ENCODE measurements at regions not wholly inside any gene's neighbourhood (a gene's known extent, or its start where the extent isn't known, plus 50 kb on each side); places are given as distances from the start of the nearest gene placed in this dataset.

DNA sequence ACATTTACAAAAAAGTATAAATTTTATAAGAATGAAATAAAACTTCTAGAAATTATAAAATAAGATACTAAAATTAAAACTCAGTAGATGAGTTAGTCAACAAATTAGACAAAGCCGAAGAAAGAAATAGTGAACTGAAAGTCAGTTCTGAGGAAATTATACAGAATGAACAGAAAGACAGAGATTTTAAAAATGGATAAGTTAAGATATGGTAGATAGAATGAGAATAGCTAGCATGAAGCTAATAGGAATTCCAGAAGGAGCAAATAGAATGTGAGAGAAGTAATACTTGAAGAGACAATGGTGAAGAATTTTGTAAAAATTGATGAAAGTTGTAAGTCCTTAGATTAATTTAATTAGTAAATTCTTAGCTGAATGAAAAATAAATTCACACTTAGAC lies 430.4 kb upstream of the RUNX1 start:
- DNase-seq (no peak), ATAC-seq (no peak)
- Histone ChIP-seq H3K36me3 (no peaks in the 10 kb centered on the region), H3K9me3 (no peaks in the 10 kb centered on the region), H3K27me3 (no peaks in the 10 kb centered on the region), H3K27ac (no peak overlapping the region), H3K4me1 (no peaks in the 10 kb centered on the region), H3K4me3 (no peak overlapping the region)
- intact Hi-C loops (cut with DNase I), result no loop called here
- TF ChIP-seq, protein P1, sequence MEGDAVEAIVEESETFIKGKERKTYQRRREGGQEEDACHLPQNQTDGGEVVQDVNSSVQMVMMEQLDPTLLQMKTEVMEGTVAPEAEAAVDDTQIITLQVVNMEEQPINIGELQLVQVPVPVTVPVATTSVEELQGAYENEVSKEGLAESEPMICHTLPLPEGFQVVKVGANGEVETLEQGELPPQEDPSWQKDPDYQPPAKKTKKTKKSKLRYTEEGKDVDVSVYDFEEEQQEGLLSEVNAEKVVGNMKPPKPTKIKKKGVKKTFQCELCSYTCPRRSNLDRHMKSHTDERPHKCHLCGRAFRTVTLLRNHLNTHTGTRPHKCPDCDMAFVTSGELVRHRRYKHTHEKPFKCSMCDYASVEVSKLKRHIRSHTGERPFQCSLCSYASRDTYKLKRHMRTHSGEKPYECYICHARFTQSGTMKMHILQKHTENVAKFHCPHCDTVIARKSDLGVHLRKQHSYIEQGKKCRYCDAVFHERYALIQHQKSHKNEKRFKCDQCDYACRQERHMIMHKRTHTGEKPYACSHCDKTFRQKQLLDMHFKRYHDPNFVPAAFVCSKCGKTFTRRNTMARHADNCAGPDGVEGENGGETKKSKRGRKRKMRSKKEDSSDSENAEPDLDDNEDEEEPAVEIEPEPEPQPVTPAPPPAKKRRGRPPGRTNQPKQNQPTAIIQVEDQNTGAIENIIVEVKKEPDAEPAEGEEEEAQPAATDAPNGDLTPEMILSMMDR (IDR thresholded peaks at IDR 0.05), result no peak

DNA sequence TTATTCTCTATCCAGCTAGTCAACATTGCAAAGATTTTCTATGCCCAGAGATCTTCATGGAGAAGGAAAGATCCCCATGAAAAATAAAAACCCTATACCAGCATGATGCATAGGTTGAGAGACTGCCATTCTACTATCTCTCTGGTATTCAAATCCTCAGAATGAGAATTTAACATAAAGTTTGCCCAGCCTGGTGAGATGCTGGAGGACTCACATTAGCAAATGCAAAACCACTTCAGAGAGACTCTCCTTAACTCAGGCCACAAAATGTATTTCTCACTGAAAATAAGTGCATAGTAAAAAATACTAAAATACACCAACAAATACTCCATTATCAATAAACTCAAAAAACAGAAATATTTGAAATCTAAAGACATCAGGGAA lies 430.0 kb upstream of the RUNX1 start:
- DNase-seq (no peak), ATAC-seq (no peak)
- Histone ChIP-seq H3K27me3 (no peaks in the 10 kb centered on the region), H3K4me1 (no peaks in the 10 kb centered on the region), H3K9me3 (no peaks in the 10 kb centered on the region), H3K4me3 (no peak overlapping the region), H3K36me3 (no peaks in the 10 kb centered on the region), H3K27ac (peak overlapping the region; percentile 26)
- TF ChIP-seq, protein P1 (IDR thresholded peaks at IDR 0.05), result no peak
- intact Hi-C loops (cut with DNase I), result no loop called here

DNA sequence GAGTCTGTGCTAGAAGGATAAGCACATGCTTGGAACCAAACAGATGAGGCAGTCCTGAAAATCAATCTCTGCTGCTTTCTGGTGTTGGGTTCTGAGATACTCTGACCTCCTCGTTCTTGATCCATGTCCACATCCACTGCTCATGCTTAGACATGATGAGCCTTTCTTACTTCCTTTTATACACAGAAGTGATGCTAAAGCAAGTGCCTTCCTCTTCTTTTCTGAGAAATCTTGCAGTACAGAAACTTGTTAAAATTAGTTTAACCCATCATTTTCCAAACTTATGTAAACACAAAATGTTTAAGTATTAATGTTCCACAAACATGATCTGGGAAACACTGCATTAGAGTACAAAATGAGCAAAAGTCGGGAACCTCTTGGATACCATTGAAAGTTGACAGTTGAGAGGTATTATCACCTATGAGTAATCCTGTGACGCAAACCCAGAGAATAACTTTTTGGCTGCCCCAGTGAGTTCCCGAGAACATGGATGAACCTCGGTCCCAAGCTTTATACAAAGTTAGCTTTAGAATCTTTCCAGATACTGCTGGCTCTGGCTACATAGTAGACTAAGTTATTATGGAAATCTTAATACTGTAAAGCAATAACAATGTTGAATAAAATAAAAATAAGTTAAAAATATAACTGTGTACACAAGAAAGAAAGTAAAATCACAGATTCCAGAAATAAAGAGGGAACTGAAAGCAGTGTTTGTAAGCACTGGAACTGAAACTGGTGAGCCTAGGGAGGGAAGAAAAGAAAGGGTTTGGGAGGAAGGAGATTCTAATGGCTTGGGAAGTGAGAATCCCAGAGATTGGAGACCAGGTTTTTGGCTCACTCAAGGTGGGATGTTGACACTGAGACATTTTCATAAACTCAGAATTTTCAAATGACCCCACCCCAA lies 429.3 kb upstream of the RUNX1 start:
- no peaks in the 10 kb centered on the region for H3K27me3 ChIP-seq
- ATAC-seq (peak; percentile 74), DNase-seq (no peak)
- H3K27ac ChIP-seq, result peak overlapping the region; percentile 26
- TF ChIP-seq, protein P1 (IDR thresholded peaks at IDR 0.05), result no peak
- no peaks in the 10 kb centered on the region for H3K4me1 ChIP-seq
- H3K36me3 ChIP-seq, result no peaks in the 10 kb centered on the region
- no peaks in the 10 kb centered on the region for H3K9me3 ChIP-seq
- intact Hi-C loops (cut with DNase I), result no loop called here
- H3K4me3 ChIP-seq, result no peak overlapping the region

DNA sequence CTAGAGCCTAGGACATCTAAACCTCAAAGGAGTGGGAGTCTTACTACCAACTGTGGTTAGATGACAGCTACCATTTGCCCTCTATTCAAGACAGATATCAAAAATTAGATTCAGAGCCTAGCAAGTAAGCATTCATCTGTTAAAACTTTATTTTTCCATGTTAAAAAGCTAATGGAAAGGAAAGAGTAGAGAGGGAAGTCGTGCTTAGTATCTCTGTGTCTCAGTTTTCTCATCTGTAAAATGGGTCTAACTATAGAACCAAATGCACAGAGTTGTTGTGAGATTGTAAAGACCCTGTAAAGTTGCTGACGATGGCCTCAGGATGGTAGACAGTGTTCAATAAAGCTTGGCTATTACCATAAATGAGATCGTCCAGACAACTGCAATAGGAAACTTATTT lies 428.5 kb upstream of the RUNX1 start:
- H3K4me1 ChIP-seq, result no peaks in the 10 kb centered on the region
- intact Hi-C loops (cut with DNase I), result no loop called here
- TF ChIP-seq, protein P1 (IDR thresholded peaks at IDR 0.05), result no peak
- ATAC-seq (no peak), DNase-seq (no peak)
- no peak overlapping the region for H3K4me3 ChIP-seq
- H3K36me3 ChIP-seq, result no peaks in the 10 kb centered on the region
- no peaks in the 10 kb centered on the region for H3K27me3 ChIP-seq
- H3K27ac ChIP-seq, result peak overlapping the region; percentile 26
- H3K9me3 ChIP-seq, result no peaks in the 10 kb centered on the region

DNA sequence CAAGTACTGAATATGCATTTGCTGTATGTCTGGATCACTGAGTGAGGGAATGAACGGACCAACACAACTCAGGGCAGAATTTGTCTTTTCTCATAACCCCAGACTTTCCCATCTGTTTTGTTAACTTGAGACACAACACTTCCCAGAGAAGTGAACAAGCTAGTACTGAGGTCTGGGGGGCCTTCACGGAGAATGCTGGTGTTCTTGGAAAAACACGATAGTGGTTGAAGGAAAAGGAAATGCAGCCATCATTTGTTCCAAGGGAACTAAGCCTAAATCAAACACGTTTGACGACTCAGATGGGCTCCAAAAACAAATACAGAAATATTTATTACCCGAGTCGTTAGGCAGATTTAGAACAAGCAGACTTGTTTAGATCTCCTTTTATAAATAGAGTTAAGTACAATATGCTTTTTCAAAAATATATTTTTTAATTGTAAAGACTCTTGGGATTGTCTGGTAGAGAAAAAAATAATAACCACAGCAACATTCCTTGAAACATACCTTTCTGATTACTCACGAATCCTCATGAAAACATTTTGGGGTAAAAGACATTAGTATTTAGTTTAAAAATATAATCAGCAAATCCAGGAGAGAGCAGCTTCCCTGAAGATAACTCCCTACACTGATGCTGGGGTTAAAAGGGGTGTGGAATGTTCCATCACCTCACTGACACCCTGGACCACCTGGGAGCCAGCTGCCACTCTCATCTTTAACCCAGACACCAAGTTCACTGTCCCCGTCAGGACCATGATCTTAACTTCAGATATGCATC lies 427.7 kb upstream of the RUNX1 start:
- H3K27ac ChIP-seq, result peak overlapping the region; percentile 61
- H3K27me3 ChIP-seq, result no peaks in the 10 kb centered on the region
- no peaks in the 10 kb centered on the region for H3K4me1 ChIP-seq
- H3K4me3 ChIP-seq, result no peak overlapping the region
- intact Hi-C loops (cut with DNase I), result no loop called here
- no peaks in the 10 kb centered on the region for H3K36me3 ChIP-seq
- TF ChIP-seq, protein P1 (IDR thresholded peaks at IDR 0.05), result no peak
- H3K9me3 ChIP-seq, result no peaks in the 10 kb centered on the region
- ATAC-seq (no peak), DNase-seq (no peak)

Data from upper lobe of right lung (tissue), 1 donor.